ENCODE measurements at regions not wholly inside any gene's neighbourhood (a gene's known extent, or its start where the extent isn't known, plus 50 kb on each side); places are given as distances from the start of the nearest gene placed in this dataset.
"Not testable (repeated sequence)": the region's sequence is repeated elsewhere in the genome, so short reads cannot be mapped to it uniquely, and the experiment has no call there.

- no peak for DNase-seq
These were observed 106.7 kb downstream of the FAM174A start for GRCh38 chr5:100641833-100642232.

- DNase-seq, result no peak
These were observed 108.3 kb downstream of the FAM174A start for GRCh38 chr5:100643473-100643872.

DNA sequence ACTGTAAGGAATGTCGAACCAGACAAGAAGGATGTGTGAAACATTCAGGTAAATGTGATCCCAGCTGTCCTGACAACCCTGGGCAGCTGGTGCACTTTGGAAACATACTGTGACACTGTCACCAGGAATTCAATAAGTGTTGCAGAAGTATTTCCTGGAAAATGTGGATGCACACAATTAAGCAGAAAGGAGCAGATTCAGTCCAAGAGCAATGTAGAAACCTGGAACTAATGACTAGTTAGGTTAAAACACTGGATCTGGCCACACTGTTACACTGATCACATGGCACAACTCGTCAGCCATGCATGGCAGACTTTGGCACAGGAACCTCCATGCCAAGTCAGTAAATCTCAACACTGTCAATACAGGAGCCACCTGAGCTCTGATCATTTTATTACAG is 109.0 kb downstream of the FAM174A start:
- no peak for DNase-seq

DNA sequence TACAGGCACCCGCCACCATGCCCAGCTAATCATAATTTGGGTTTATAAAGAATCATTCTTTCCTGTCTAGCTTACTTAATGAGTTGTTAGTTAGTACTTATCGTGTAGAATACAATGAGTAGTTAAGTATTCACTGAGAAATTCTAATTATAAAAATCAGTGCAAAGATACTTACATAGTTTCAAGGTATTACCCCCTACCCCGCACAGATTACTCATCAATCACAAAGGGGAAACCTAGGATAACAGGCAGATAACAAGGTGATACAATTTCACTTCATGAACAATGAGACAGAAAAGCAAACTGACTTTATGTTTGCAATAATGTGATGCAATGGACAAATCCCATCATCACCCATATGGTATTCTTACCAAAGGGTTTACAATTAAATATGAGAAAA is 109.6 kb downstream of the FAM174A start:
- no peak for DNase-seq

- DNase-seq, result no peak
These were observed 110.8 kb downstream of the FAM174A start for GRCh38 chr5:100646011-100646410.

- DNase-seq, result no peak
These were observed 111.5 kb downstream of the FAM174A start for GRCh38 chr5:100646691-100647090.

DNA sequence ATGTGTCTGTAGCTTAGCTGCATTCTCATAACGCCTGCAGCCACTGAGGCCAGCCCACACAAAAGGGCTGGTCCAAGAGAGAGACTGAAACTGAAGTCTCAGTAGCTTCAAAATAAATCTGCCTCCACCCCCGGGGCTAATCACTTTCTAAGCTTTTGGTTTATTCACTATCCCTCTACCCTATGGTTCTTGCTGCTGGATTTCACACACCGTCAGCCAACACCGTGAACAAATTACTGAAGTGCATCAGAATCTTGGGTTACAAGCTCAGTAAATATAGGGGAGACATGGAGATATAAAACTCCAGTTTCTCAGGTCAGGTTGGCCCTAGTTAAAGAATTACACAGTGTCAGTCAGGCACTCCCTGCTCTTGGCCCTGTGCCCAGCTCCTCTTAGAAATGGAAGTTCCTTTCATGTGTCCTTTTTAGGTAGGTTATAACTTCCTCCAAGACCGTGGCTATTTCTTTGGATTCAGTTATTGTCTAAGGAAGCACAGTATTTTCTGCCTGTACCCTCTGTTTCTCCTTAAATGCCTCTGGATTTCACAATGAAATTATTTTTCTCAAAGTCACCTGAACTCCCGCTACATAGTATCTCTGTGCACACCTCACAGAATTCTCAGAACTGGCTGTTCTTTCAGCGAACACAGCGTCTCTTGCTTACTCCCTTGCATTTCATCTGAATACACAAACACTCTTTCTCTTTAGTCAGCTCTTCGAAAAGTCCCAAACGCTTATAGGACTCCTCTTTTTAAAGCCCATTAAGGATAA is 112.5 kb downstream of the FAM174A start:
- DNase-seq, result peak; percentile 62 to 65

GRCh38 chr5:100654895-100655294 is 119.7 kb downstream of the FAM174A start:
- DNase-seq, result no peak

GRCh38 chr5:100656771-100657170 is 121.6 kb downstream of the FAM174A start:
- DNase-seq, result not testable (repeated sequence)

- no peak for DNase-seq
These were observed 124.1 kb downstream of the FAM174A start for GRCh38 chr5:100659080-100659795.

GRCh38 chr5:100664140-100664539 is 129.0 kb downstream of the FAM174A start:
- DNase-seq, result no peak

DNA sequence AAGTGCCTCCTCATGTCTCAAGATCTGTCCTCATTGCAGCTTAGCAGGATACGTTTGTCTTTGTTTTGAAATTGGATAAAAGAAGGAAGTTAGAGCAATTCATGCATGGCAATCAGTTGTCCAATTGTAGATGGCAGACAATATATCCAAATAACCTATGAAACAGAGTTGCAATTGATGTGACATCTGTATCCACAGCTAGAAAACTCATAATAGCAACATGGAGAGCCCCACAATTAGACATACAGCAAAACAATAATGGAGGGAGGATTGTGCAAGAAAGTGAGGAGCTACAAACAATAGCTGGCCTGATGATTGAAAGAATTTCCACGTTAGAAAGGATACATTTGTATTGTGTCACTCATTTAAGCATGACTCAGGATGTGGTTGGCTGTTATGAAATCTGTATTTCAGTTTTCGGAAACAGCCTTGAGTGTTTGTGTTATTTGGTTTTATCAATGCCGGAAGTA is 132.0 kb downstream of the FAM174A start:
- peak; percentile 94 to 96 for DNase-seq

DNA sequence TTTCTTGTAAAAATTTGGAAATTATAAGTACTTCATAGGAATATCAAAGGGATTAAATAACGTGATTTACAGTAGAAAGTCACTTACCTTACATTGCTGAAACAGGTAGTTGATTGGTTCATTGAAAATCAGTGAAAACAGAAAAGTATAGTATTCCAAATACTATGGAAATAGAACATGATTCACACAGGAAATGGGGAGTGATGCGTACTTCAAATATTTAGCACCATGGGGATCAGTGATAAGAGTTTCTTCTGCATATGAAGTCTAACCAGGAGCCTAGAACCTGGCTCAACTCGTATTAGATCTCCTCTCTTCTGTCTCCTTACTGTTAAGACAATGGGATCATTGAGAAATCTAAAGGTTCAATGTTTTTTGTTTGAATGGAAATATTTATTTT is 133.3 kb downstream of the FAM174A start:
- DNase-seq, result no peak

DNA sequence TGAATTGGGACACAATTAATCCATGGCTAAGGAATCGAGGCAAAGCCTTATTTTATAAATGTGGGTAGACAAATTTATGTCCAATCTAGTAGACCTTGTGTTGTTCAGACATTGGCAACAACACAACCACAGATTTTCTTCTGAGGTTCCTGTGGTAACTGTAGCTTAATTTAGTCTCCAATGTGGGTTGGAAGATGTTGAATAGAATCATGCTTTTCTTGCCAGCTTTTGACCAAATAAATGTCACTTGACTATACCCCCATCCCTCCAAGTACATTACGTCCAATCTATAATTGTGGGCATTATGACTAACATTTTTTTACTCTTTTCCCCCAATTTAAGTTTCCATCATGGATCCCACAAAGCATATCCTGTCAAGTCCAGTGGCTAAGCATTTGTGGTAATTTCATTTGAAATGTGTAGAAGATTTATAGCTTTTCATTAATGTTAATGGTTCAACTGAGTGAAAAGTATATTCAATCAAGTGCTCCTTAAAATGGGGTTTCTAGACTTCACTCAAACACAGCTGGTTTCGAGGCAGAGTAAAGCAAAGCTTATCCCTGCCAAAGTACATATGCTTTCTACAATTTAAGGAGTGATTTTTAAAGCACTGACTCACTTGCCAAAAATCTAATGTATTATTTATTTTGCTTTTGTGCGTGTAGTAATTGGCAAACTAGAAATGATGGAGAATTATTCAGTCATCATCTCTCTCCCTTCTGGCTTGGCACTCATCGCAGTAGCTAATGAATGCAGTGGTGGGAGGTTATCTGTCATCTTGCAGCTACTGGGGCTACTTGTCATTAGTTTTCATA is 141.8 kb downstream of the FAM174A start:
- no peak for DNase-seq

- DNase-seq, result no peak
These were observed 147.5 kb downstream of the FAM174A start for GRCh38 chr5:100682625-100683024.

DNA sequence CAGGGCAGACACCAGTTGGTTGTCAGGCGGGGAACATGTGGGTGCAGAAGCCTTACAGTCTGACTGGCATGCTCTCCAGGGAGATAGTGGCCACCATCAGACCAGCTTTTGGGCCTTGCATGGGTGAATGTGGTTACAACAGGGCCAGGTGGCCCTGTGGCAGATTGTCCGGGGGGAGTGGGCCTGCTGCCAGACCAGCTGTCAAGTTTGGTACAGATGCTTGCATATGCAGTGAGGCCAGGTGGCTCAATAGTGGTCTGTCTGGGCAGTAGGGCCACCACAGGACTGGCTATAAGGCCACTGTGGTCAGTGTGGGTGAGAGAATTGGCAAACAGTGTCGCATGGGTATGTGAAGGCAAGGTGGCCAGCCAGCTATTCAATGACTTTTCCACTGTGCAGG is 148.7 kb downstream of the FAM174A start:
- DNase-seq, result no peak

- DNase-seq, result not testable (repeated sequence)
These were observed 149.9 kb downstream of the FAM174A start for GRCh38 chr5:100685122-100685521.

DNA sequence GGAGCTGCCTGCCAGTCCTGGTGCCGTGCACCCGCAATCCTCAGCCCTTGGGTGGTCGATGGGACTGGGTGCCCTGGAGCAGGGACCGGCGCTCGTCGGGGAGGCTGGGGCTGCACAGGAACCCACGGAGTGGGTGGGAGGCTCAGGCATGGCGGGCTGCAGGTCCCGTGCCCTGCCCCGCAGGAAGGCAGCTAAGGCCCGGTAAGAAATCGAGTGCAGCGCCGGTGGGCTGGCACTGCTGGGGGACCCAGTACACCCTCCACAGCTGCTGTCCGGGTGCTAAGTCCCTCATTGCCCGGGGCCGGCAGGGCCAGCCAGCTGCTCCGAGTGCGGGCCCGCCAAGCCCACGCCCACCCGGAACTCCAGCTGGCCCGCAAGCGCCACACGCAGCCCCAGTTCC is 153.7 kb downstream of the FAM174A start:
- DNase-seq, result not testable (repeated sequence)

DNA sequence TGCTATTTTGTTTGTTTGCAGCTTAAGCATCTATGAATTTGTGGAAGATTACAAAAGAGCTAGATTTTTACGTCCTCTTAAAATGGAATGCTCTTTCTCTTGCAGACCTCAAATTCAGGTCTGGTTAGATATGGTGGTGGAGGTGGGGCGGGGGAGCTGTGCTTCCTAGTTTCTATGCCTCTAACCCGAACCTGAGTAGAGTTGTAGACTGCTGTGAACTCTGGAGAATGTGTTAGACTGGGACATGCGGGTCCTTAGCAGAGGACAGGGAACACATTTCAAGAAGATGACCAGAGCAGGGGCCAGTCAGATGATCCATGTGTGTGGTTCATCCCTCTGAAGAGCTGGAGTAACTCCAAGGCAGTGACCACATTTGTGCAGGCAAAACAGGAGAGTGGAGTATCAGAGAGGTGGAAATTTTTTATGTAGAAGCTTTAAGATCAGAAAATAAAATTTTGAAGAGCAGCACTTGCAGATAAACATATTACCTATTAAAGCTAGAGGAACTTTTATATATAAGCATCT is 154.9 kb downstream of the FAM174A start:
- DNase-seq, result no peak

- no peak for DNase-seq
These were observed 155.9 kb downstream of the FAM174A start for GRCh38 chr5:100691085-100691484.

DNA sequence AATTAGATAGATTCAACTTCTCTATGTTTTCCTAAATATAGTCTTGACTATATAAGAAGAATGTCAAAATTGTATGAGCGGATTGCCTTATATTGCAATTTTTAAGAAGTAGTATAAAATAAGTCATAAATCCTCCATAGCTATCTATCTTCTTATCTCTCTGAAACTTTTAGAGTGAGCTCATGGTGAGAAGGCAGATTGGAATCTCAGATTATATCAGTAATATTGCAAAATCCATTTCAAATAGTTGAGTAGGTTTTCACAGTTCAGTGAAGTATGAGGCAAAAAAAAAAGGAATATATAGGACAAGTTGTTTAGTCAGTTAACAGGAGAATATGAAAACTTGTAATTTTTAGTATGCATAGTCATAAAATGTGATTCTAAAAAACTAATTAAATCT is 156.4 kb downstream of the FAM174A start:
- no peak for DNase-seq

DNA sequence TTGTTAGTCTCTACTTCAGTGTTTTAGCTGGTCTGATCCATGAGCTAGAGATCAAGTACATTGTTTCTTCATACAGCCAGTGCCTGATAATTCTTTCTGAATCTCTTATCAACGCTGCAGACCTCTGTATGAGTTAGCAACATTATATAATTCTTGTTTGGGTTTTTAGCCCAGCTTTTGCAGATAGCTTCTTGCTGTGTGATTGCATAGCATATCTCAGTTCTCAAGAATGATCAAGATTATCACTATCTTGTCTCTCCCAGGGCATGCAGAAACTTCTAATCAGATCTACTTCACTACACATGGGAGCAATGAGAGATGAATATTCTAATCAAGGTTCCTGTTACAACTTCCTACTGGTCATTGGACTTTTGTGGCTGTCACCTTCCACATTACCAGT is 158.3 kb downstream of the FAM174A start:
- DNase-seq, result no peak

- peak; percentile 26 to 43 for DNase-seq
These were observed 158.9 kb downstream of the FAM174A start for GRCh38 chr5:100694100-100694499.

Measured in AML-193 (cell line).